Amniotic epithelial cell (primary cell): ENCODE measurements at regions not wholly inside any gene's neighbourhood (a gene's known extent, or its start where the extent isn't known, plus 50 kb on each side); places are given as distances from the start of the nearest gene placed in this dataset.

ENCODE experiments used
- DNase-seq: peaks from one replicate; pipeline ENCODE4 v3.0.0-alpha.2; 2010; ENCODE audit warnings: low read depth

GRCh38 chr12:30507576-30507975 is 188.1 kb downstream of the IPO8 start:
- DNase-seq, result no peak

- DNase-seq, result no peak
These were observed 189.3 kb downstream of the IPO8 start for GRCh38 chr12:30506411-30506810.

- DNase-seq, result no peak
These were observed 194.0 kb downstream of the IPO8 start for GRCh38 chr12:30501718-30502117.

GRCh38 chr12:30500532-30500931 is 195.1 kb downstream of the IPO8 start:
- DNase-seq, result no peak

GRCh38 chr12:30485230-30485890 is 210.3 kb downstream of the IPO8 start:
- no peak for DNase-seq

- no peak for DNase-seq
These were observed 211.0 kb downstream of the IPO8 start for GRCh38 chr12:30484658-30485057.

GRCh38 chr12:30482650-30483049 is 213.0 kb downstream of the IPO8 start:
- DNase-seq, result no peak

GRCh38 chr12:30473274-30473673 is 222.4 kb downstream of the IPO8 start:
- no peak for DNase-seq

GRCh38 chr12:30466093-30466585 is 229.5 kb downstream of the IPO8 start:
- DNase-seq, result no peak

GRCh38 chr12:30463636-30464035 is 232.0 kb downstream of the IPO8 start:
- DNase-seq, result no peak

- DNase-seq, result no peak
These were observed 233.4 kb downstream of the IPO8 start for GRCh38 chr12:30462249-30462648.

- no peak for DNase-seq
These were observed 234.5 kb downstream of the IPO8 start for GRCh38 chr12:30461026-30461615.

GRCh38 chr12:30458453-30458852 is 237.2 kb downstream of the IPO8 start:
- DNase-seq, result no peak

GRCh38 chr12:30457621-30458289 is 237.9 kb downstream of the IPO8 start:
- DNase-seq, result peak; percentile 77

GRCh38 chr12:30450872-30451271 is 244.8 kb downstream of the IPO8 start:
- DNase-seq, result peak; percentile 76

GRCh38 chr12:30450226-30450625 is 245.4 kb downstream of the IPO8 start:
- DNase-seq, result no peak

- peak; percentile 13 for DNase-seq
These were observed 247.6 kb downstream of the IPO8 start for GRCh38 chr12:30448038-30448437.

GRCh38 chr12:30447061-30447750 is 248.5 kb downstream of the IPO8 start:
- no peak for DNase-seq

GRCh38 chr12:30442461-30442860 is 253.2 kb downstream of the IPO8 start:
- no peak for DNase-seq

GRCh38 chr12:30440826-30441602 is 254.7 kb downstream of the IPO8 start:
- DNase-seq, result peak; percentile 25

GRCh38 chr12:30439201-30439600 is 256.5 kb downstream of the IPO8 start:
- no peak for DNase-seq

GRCh38 chr12:30438601-30439041 is 257.0 kb downstream of the IPO8 start:
- no peak for DNase-seq
